A172 (cell line): ENCODE measurements at regions not wholly inside any gene's neighbourhood (a gene's known extent, or its start where the extent isn't known, plus 50 kb on each side); places are given as distances from the start of the nearest gene placed in this dataset.

Source experiments
- DNase-seq: peaks from one replicate; pipeline ENCODE4 v3.0.0-alpha.2; 2015; ENCODE audit warnings: low spot score

DNA sequence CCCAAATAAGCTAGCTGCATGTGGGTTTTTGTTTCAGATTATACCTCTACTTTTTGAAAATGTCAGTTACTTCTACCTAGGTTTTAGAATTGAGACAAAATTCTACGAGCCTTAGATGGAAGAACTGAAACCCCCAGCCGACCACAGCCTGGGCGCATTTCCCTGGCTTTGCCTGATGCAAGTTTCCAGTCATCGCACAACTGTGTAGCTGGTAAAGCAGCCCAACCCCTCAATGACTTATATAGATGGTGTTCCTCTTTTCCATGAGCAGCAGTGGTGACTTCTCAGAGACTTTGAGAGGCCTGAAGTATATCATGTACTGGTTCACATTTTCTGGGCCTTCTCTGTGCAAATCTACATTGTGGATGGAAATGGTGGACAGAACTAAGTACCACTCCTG is 515.4 kb upstream of the RAB6C start:
- DNase-seq, result no peak

GRCh38 chr2:129464631-129465030 is 514.8 kb upstream of the RAB6C start:
- DNase-seq, result no peak

DNA sequence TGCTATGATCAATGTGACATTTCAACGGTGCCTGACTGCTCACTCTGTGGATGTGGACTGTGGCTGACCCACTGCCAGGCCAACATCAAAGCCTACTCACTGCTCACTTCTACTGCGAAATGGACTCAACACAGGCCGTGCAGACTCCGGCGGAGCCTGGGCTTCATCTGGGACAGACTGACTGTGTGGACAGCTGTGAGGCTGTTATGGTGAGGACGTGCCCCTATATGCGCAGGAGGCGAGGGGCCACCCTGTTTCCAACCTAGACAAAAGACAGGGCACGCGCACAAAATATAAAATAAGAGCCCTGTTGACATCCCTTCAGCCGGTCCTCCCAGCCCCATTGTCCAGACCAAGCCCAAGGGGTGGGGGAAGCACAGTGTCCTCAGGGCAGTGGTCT is 514.4 kb upstream of the RAB6C start:
- no peak for DNase-seq

DNA sequence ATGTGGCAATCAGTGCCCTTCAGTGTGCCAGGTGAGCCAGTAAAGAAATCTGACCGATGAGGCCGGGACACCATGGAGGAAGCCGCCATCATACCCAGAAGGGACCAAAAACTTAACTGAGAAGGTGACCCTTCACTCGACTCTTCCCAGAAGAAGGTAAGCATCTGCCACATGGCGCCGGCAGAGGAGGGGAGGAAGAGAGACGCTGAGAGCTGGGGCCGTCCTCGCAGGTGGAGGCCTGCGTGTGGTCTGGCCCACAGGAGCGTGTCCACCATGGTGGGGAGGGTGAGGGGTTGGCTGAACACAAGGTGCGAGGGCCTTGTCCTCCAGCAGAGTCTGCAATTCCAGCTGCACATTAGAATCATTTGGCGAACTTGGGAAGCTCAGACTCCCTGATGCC is 513.1 kb upstream of the RAB6C start:
- no peak for DNase-seq

- DNase-seq, result no peak
These were observed 512.3 kb upstream of the RAB6C start for GRCh38 chr2:129467012-129467779.

DNA sequence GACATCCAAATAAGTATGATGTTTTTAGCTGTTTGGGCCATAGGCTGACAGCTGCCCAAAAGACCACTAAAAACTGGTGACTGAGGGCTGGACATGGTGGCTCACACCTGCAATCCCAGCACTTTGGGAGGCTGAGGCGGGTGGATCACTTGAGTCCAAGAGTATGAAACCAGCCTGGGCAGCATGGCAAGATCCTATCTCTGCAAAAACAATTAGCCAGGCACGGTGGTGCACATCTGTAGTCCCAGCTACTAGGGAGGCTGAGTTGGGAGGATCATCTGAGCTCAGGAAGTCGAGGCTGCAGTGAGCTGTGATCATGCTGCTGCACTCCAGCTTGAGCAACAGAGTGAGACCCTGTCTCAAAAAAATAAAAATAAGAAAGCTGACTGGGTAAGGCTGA is 511.5 kb upstream of the RAB6C start:
- no peak for DNase-seq

- DNase-seq, result no peak
These were observed 510.6 kb upstream of the RAB6C start for GRCh38 chr2:129468879-129469278.

GRCh38 chr2:129469389-129469788 is 510.1 kb upstream of the RAB6C start:
- DNase-seq, result no peak

- DNase-seq, result no peak
These were observed 509.6 kb upstream of the RAB6C start for GRCh38 chr2:129469871-129470270.

GRCh38 chr2:129478902-129479517 is 500.5 kb upstream of the RAB6C start:
- no peak for DNase-seq

DNA sequence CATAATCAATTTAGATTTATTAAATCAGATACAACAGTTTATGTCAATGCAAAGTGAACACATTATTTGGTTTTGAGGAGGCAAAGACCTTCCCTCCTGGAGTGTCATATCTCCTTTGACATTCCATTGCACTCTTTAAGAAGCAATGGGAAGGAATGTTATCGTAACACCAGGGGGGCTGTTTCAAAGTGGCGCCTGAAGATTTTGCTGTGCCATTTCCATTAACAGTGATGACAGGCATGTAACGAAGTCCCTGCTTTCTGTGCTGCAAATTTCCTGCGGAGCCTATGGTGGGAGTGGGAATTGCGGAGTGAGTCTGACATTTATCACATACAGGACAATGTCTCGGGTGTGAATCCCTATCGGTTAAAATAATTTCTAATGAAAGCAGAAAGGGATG is 499.6 kb upstream of the RAB6C start:
- DNase-seq, result no peak

DNA sequence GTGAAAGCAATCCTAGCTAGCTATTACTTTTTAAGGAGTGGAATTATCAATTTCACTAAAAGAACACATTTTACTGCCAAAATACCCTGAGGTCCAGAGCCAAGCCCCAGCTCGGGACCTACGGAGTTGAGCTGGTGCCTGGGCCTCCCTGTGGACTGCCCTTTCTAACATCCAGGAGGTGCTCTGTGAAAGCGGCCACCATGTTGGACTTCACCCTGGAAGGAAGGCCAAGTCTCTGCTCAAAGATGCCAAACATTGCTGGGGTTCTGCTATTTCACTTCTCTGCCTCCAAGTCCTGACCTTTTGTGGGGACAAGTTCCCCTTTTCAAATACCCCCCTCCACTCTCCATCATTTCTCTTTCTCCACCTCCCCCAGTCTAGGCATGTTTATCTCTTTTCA is 498.7 kb upstream of the RAB6C start:
- no peak for DNase-seq

DNA sequence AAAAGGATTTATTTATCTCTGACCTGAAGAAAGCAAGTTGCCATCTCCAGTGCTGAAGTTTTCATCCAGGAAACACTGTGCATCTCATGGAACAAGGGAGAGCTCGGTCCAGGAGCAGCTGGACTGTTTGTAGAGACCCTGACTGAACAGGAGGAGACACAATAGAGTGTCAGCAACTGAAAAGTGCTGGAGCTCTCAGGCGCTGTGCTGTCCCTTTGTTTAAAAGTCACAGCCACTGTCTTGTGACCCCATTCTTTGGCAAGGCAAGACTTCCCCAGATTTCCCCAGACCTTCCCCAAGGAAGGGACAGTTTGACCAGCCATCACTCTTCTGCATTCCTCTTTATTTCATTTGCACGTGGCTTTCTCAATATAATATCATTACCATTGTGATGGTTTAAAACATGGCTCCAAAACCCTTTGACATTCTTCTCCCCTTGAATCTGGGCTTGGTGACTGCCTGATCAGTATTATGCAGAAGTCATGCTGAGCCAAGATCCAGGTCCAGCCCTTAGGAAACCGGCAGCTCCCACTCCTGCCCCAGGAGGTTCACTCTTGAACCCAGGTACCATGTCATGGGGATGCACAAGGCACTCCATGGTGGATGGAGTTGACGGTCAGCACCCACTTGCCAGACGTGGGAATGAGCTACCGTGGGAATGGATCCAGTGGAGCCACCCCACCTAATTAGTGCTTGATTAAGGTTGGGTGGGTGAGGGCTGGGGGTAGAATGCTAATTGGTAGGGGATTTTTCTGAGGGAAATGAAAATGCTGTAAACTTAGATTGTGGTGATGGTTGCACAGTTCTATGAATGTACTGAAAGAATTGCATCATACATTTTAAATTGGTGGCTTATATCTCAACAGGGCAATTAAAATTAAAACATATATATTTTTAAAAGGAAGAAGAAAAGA is 497.9 kb upstream of the RAB6C start:
- no peak for DNase-seq

DNA sequence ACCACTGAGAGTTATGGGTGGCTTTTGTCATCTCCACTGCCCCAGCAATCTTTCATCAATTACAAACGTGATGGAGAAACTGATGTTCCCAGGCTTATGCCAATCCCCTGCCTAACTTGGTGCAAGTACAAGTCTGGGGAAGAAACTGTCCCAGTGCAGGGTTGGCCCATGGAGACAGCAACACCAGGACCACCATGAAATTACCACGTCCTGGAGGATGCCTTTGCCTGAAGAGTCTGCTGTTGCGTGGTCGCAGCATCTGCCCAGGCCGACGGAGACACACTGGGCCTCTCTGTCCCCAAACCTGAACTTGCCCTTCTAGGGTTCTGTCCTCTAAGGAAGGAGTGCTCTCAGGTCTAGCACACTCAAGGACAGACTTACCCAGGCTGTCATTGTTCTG is 496.8 kb upstream of the RAB6C start:
- no peak for DNase-seq

GRCh38 chr2:129483366-129483765 is 496.1 kb upstream of the RAB6C start:
- no peak for DNase-seq

DNA sequence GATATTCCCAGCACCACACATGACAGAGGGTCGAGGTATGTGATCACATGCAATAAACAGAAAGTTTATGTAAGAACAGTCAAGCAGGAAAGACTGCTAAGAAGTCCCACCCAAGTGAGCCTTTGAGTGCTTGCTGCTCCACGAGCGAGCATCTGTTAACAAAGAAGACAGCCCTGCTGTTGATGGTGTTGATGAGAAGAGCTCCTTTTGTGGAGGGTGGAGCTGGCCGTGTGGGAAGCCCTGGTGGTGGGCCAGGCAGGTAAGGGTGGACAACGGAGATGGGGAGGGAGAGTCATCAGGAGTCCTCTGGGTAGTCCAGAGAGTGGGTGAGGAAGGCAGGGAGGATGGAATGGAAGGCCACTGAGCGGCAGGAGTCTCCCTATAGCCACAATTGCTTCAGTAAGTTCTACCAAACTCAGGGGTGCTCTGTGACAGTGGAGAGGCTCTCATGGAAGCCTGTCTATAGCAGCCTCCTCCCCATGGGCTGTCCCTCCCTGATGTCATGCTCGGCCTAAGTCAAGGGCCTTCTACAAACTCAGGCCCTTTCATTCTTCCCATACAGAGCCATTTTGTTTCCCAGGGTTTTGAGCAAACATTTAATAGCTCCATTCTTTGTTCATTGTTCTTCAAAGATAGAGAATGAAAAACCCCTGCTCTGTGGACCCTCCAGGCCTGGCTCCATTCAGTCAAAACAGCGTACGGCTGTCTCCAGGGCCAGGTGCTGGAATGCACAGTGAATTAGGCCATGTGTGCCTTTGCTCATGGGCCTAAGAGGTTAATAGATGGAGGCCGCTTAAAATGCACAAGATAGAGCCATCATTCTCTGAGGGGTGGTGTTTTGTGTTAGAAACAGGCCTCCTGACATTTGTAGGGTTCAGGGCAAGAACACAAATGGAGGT is 494.2 kb upstream of the RAB6C start:
- DNase-seq, result no peak

- DNase-seq, result no peak
These were observed 491.1 kb upstream of the RAB6C start for GRCh38 chr2:129488376-129488775.

- no peak for DNase-seq
These were observed 488.8 kb upstream of the RAB6C start for GRCh38 chr2:129490641-129491040.

- DNase-seq, result no peak
These were observed 488.2 kb upstream of the RAB6C start for GRCh38 chr2:129491308-129491707.

GRCh38 chr2:129492548-129492947 is 486.9 kb upstream of the RAB6C start:
- no peak for DNase-seq

GRCh38 chr2:129499747-129500146 is 479.7 kb upstream of the RAB6C start:
- no peak for DNase-seq

- DNase-seq, result no peak
These were observed 476.7 kb upstream of the RAB6C start for GRCh38 chr2:129502781-129503180.
